Activated CD4-positive, alpha-beta memory T cell treated with anti-CD3 and anti-CD28 coated beads, Interleukin-2, amount 10 ng/mL, durations not matched to agents 7 days and 5 days (primary cell): ENCODE measurements at regions not wholly inside any gene's neighbourhood (a gene's known extent, or its start where the extent isn't known, plus 50 kb on each side); places are given as distances from the start of the nearest gene placed in this dataset.

Experiments
- CTCF ChIA-PET: fragments of 350-600 bp; sonication (Branson Sonifier 250); formaldehyde crosslinking; loops from one replicate; lab custom pipeline; 2021; ENCODE audit warnings: antibody characterized with exemption, inconsistent platforms; lab: Charles Lee
- POLR2A ChIA-PET: fragments of 350-600 bp; sonication (Branson Sonifier 250); formaldehyde crosslinking; loops from one replicate; lab custom pipeline; 2021; ENCODE audit warnings: antibody characterized with exemption; lab: Charles Lee
- DNase-seq: peaks from one replicate; pipeline ENCODE4 v3.0.0-alpha.2; 2020
- H3K27ac Mint-ChIP-seq: one replicate; pipeline ENCODE4 v1.8.0; 2021; ENCODE audit warnings: mild to moderate bottlenecking, mixed read lengths
- H3K27me3 Mint-ChIP-seq: one replicate; pipeline ENCODE4 v1.8.0; 2021; ENCODE audit warnings: mixed read lengths
- H3K36me3 Mint-ChIP-seq: one replicate; pipeline ENCODE4 v1.8.0; 2021; ENCODE audit warnings: low read depth, mixed read lengths
- H3K4me1 Mint-ChIP-seq: one replicate; pipeline ENCODE4 v1.8.0; 2021; ENCODE audit warnings: mixed read lengths
- H3K4me3 Mint-ChIP-seq: one replicate; pipeline ENCODE4 v1.8.0; 2021; ENCODE audit warnings: mild to moderate bottlenecking, mixed read lengths
- H3K9me3 Mint-ChIP-seq: one replicate; pipeline ENCODE4 v1.8.0; 2021; ENCODE audit warnings: mixed read lengths

- no peak overlapping the region for H3K4me3 Mint-ChIP-seq
- DNase-seq = no peak
- H3K27ac Mint-ChIP-seq = no peak overlapping the region
- CTCF ChIA-PET = no interaction called here
- no peaks in the 10 kb centered on the region for H3K4me1 Mint-ChIP-seq
- no peaks in the 10 kb centered on the region for H3K27me3 Mint-ChIP-seq
- no peaks in the 10 kb centered on the region for H3K36me3 Mint-ChIP-seq
- POLR2A ChIA-PET = no interaction called here
- peaks cover 3% of the 10 kb centered on the region for H3K9me3 Mint-ChIP-seq
Measured at GRCh38 chr6:123747515-123747914, 56.1 kb upstream of the NKAIN2 start.

GRCh38 chr6:123745895-123746294 is 57.8 kb upstream of the NKAIN2 start:
- Mint-ChIP-seq H3K36me3 (no peaks in the 10 kb centered on the region), H3K27me3 (no peaks in the 10 kb centered on the region), H3K4me1 (no peaks in the 10 kb centered on the region), H3K9me3 (no peaks in the 10 kb centered on the region), H3K27ac (no peak overlapping the region), H3K4me3 (no peak overlapping the region)
- no peak for DNase-seq
- ChIA-PET POLR2A (no interaction called here), CTCF (no interaction called here)

GRCh38 chr6:123744840-123745239 is 58.8 kb upstream of the NKAIN2 start:
- ChIA-PET POLR2A (no interaction called here), CTCF (no interaction called here)
- no peak for DNase-seq
- no peak overlapping the region for H3K27ac Mint-ChIP-seq
- H3K36me3 Mint-ChIP-seq = no peaks in the 10 kb centered on the region
- H3K9me3 Mint-ChIP-seq = no peaks in the 10 kb centered on the region
- H3K4me1 Mint-ChIP-seq = no peaks in the 10 kb centered on the region
- no peak overlapping the region for H3K4me3 Mint-ChIP-seq
- no peaks in the 10 kb centered on the region for H3K27me3 Mint-ChIP-seq

- Mint-ChIP-seq H3K36me3 (no peaks in the 10 kb centered on the region), H3K4me1 (no peaks in the 10 kb centered on the region), H3K27ac (no peak overlapping the region), H3K9me3 (no peaks in the 10 kb centered on the region), H3K27me3 (no peaks in the 10 kb centered on the region), H3K4me3 (no peak overlapping the region)
- ChIA-PET POLR2A (no interaction called here), CTCF (no interaction called here)
- DNase-seq = no peak
Measured at GRCh38 chr6:123742626-123743025, 61.0 kb upstream of the NKAIN2 start.

GRCh38 chr6:123733180-123733579 is 70.5 kb upstream of the NKAIN2 start:
- H3K4me3 Mint-ChIP-seq = no peak overlapping the region
- H3K27ac Mint-ChIP-seq = no peak overlapping the region
- no peaks in the 10 kb centered on the region for H3K4me1 Mint-ChIP-seq
- no peaks in the 10 kb centered on the region for H3K9me3 Mint-ChIP-seq
- no peaks in the 10 kb centered on the region for H3K27me3 Mint-ChIP-seq
- CTCF ChIA-PET = interaction anchor here (1.0 kb wide), 1 partner anchor 17 kb away, joined by 3 read pairs; no protein-coding TSS in a partner anchor
- no peaks in the 10 kb centered on the region for H3K36me3 Mint-ChIP-seq
- no peak for DNase-seq
- POLR2A ChIA-PET = no interaction called here

GRCh38 chr6:123716506-123716905 is 79.8 kb upstream of the TRDN start:
- Mint-ChIP-seq H3K36me3 (no peaks in the 10 kb centered on the region), H3K4me1 (no peaks in the 10 kb centered on the region), H3K27ac (no peak overlapping the region), H3K4me3 (no peak overlapping the region), H3K27me3 (no peaks in the 10 kb centered on the region), H3K9me3 (no peaks in the 10 kb centered on the region)
- CTCF ChIA-PET = interaction anchor here (0.8 to 1.1 kb wide), 2 partner anchors 17 to 299 kb away, joined by 3 read pairs; no protein-coding TSS in a partner anchor
- DNase-seq = no peak
- POLR2A ChIA-PET = no interaction called here

GRCh38 chr6:123715006-123715863 is 78.5 kb upstream of the TRDN start:
- Mint-ChIP-seq H3K27ac (no peak overlapping the region), H3K4me1 (no peaks in the 10 kb centered on the region), H3K9me3 (no peaks in the 10 kb centered on the region), H3K27me3 (no peaks in the 10 kb centered on the region), H3K36me3 (no peaks in the 10 kb centered on the region), H3K4me3 (no peak overlapping the region)
- ChIA-PET CTCF (interaction anchor here (1.1 to 2.1 kb wide), 5 partner anchors 8 to 299 kb away, joined by 3 to 6 read pairs (median 4); no protein-coding TSS in a partner anchor), POLR2A (no interaction called here)
- DNase-seq = no peak

- ChIA-PET POLR2A (no interaction called here), CTCF (no interaction called here)
- no peak for DNase-seq
- H3K4me1 Mint-ChIP-seq = no peaks in the 10 kb centered on the region
- no peak overlapping the region for H3K4me3 Mint-ChIP-seq
- no peak overlapping the region for H3K27ac Mint-ChIP-seq
- H3K27me3 Mint-ChIP-seq = no peaks in the 10 kb centered on the region
- no peaks in the 10 kb centered on the region for H3K9me3 Mint-ChIP-seq
- no peaks in the 10 kb centered on the region for H3K36me3 Mint-ChIP-seq
Measured at GRCh38 chr6:123712831-123713230, 76.1 kb upstream of the TRDN start.

GRCh38 chr6:123702943-123703342 is 66.2 kb upstream of the TRDN start:
- POLR2A ChIA-PET = no interaction called here
- Mint-ChIP-seq H3K27me3 (no peaks in the 10 kb centered on the region), H3K36me3 (no peaks in the 10 kb centered on the region), H3K9me3 (no peaks in the 10 kb centered on the region), H3K4me1 (no peaks in the 10 kb centered on the region), H3K4me3 (no peak overlapping the region), H3K27ac (no peak overlapping the region)
- DNase-seq = no peak
- CTCF ChIA-PET = no interaction called here

- H3K27me3 Mint-ChIP-seq = no peaks in the 10 kb centered on the region
- POLR2A ChIA-PET = no interaction called here
- H3K27ac Mint-ChIP-seq = no peak overlapping the region
- no peaks in the 10 kb centered on the region for H3K36me3 Mint-ChIP-seq
- no peak overlapping the region for H3K4me3 Mint-ChIP-seq
- CTCF ChIA-PET = no interaction called here
- no peak for DNase-seq
- H3K4me1 Mint-ChIP-seq = no peaks in the 10 kb centered on the region
- H3K9me3 Mint-ChIP-seq = no peaks in the 10 kb centered on the region
Measured at GRCh38 chr6:123687864-123688263, 51.1 kb upstream of the TRDN start.
